Activated CD4-positive, alpha-beta T cell treated with anti-CD3 and anti-CD28 coated beads, Interleukin-2, Interleukin-4, amounts not matched to agents 100 ng/mL and 50 ng/mL, durations not matched to agents 16 hours and 8 hours (primary cell): ENCODE measurements at regions not wholly inside any gene's neighbourhood (a gene's known extent, or its start where the extent isn't known, plus 50 kb on each side); places are given as distances from the start of the nearest gene placed in this dataset.
A peak's percentile ranks its signal among the peaks of the same experiment; 100 is the strongest.

Experiments used
- DNase-seq: peaks from one replicate; pipeline ENCODE4 v3.0.0-alpha.2; 2020; ENCODE audit warnings: low spot score

DNA sequence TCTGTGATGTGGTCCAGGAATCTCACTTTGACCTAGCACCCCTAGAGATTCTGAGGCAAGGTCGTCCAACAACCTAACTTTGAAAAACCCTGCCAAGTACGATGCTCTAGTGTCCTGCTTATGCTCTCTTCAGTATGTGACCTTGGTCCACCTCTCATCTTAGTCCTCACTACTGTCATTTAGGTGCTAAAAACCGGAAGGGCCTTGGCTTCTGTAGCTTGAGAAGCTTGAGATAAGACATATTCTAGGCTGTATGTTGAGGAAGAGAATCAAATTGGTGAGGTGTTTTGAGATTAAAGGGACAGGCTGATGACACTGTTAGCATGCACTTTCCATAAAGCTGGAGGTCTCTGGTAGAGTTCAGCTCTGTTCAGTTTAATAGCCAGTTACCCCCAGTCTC is 57.0 kb upstream of the MTPN start:
- DNase-seq = no peak

DNA sequence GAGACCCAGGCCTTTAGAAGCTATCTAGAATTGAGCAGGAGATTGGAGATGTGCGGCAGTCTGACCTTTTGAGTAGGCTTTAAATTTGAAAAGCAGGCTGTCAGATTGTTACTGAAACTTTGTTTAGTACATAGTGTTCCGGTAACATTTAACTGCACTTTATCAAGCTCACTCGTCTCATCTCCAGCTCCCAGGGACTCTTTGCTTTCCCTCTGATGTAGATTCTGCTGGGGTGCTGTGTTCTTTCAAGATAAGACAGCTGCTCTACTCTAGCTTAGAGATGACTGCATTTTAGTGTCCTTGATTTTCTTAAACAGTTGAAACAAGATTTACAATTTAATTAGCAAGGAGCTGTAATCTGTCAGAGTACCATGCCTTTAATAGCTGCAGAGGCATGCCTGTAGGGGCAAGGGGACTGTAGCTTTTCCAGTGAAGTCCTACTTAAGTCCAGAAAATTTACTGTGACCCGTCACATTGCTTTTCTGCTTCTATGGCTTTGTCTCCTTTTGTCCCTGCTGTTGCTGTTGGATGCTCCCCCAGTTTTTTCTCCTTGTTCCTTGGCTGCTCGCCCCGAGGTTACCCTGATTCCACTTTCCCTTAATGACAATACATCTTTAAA is 56.4 kb upstream of the MTPN start:
- DNase-seq = peak; percentile 32

DNA sequence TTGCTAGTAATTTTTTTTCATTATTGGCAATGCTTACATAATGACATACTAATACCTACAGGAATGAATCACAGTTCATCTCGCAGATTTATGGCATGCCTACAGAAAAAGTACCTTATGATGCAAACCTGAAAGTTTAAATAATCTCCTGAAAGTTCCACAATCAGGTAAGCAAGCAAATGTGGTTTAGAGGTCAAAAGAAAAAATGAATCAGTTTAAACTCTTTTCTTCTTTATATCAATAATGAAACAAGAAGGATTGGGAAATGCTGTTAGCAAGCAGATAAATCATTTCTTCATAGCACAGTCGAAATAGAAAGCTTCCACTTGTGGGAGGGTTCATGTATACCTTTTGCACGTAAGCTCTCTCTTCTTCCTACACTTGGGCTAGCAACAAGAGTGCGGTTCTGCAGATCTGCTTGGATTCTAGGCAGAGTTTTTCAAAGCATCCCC is 53.7 kb upstream of the MTPN start:
- peak; percentile 79 for DNase-seq

DNA sequence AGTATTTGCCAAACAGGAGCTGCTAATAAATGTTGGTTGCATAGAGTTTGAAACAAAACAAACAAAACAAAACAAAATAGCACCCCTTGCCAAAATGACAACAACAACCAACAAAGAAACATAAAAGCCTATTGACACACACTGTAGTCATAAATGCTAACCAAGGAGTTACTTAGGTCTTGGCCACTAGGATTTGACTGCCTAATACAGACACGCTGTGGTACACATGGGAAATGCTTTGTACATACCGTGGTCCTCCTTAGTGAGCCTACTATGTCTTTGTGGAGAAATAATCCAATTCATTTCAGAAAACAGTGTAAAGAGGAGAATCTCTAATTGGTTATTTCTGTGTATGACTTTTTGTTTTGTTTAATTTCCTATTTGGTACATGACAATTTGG is 53.2 kb upstream of the MTPN start:
- DNase-seq = no peak

DNA sequence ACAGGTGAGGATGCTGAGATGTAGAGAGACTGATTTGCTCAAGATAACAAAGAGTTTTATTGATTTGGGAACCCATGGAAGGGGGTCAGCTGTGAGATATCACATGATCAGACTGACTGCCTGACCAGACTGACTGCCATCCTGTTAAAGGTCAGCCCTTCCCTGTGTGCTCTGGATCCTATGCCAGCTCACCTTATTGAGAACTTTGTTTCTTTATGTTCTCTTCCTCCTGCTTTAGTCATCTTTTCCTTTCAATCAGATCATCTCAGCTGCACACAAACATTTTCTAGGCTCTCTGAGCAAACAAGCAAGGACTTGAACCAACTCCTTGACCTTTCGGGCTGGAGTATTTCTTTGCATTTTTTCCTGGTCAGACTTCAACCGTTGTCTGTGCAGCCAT is 50.0 kb upstream of the MTPN start:
- DNase-seq = no peak
